ENCODE measurements at regions not wholly inside any gene's neighbourhood (a gene's known extent, or its start where the extent isn't known, plus 50 kb on each side); places are given as distances from the start of the nearest gene placed in this dataset.

DNA sequence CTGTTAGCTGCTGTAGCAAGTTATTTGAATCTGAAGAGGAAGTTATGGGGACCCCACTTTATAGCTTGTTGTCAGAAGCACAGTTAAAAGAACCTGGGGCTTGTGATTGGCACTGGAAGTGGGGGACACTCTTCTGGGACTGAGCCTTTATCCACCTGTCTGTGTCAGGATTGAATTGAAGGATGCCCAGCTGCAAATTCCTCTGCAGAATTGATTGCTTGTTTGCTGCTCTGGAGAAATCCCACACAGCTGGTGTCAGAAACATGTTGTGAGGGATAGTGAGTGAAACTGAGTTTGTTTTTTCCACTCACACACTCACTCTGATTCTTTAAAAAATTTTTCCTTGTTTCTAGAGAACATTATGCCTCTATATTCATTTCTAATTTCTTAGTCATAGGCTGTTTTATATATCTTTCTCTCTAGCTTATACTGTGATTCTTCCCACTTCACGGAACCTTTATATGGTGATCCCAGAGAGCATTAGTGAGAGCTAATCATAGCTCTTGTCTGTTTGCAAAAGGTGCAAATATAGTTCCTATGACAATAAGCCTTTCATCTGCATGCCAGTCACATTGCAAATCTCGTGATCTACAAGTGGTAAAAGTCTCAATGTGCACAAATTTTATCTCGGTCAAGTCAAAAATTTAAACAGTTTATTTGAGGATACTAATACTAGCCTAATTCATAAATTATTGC, 188.5 kb upstream of the EDIL3 start:
- no peak for TF ChIP-seq POLR2A (IDR thresholded peaks at IDR 0.05; ENCODE audit: low read depth, low read length)
- DNase-seq (ENCODE audit: insufficient read length, low spot score) (no peak), FAIRE-seq (no peak)

DNA sequence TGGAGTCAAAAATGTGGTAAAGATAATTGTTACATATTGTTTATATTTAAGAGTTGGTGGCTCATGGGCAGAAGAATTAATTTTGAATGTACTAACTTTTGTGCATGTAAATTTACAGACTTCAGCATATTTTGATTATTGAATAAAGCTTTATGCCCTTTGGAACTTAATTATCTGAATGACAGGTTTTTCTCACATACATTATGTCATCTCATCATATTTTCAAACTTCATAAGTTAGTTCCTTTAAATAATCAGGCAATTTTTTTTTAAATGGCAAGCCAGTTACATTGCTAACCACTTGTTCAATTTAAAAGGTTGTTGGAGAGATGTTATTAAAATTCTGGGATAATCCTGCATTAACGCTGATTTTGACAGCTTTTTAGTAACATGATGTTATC, 184.6 kb upstream of the EDIL3 start:
- no peak for FAIRE-seq
- no peak for TF ChIP-seq POLR2A (IDR thresholded peaks at IDR 0.05; ENCODE audit: low read depth, low read length)

DNA sequence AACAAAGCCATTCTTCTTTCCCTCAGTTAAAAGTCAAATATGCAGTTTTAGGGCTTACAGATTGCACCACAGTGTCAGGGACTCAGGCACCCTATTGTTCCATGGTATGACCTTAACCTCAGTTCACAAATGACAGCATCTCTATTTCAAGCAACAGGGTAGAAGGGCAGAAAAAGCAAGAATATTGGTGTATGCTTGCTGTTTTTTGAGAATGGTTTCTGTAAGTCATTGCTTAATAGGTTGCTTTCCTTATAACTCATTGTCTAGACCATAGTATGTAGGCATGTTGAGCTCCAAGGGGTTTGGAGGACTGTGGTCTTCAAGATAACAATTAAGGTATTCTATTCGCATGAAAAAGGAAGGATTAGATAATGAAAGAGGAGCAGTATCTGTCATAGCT, 183.5 kb upstream of the EDIL3 start:
- TF ChIP-seq POLR2A (IDR thresholded peaks at IDR 0.05; ENCODE audit: low read depth, low read length): no peak
- DNase-seq (ENCODE audit: insufficient read length, low spot score) (no peak), FAIRE-seq (no peak)

More for the DNA sequence above, 184.6 kb upstream of the EDIL3 start:
- no peak for DNase-seq (ENCODE audit: insufficient read length, low spot score)

DNA sequence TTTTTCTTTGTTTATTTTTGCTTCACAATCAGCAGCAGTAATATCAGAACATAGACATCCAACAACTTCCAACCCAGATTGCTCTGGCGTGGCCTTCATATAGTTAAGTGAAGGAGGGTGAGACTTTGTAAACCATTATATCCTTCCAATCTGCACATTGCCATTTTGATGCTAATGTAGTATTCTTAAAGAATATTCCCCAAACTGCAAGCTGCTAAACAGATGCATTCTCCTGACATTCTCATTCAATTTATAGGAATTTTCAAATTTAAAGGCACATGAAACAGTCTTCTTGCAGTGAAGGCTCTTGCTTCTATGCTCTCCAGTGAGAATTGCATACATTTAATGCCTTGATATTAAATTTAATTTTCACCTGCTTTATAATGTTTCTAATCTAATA, 181.2 kb upstream of the EDIL3 start:
- DNase-seq (ENCODE audit: insufficient read length, low spot score) (no peak), FAIRE-seq (no peak)
- TF ChIP-seq POLR2A (IDR thresholded peaks at IDR 0.05; ENCODE audit: low read depth, low read length): no peak

DNA sequence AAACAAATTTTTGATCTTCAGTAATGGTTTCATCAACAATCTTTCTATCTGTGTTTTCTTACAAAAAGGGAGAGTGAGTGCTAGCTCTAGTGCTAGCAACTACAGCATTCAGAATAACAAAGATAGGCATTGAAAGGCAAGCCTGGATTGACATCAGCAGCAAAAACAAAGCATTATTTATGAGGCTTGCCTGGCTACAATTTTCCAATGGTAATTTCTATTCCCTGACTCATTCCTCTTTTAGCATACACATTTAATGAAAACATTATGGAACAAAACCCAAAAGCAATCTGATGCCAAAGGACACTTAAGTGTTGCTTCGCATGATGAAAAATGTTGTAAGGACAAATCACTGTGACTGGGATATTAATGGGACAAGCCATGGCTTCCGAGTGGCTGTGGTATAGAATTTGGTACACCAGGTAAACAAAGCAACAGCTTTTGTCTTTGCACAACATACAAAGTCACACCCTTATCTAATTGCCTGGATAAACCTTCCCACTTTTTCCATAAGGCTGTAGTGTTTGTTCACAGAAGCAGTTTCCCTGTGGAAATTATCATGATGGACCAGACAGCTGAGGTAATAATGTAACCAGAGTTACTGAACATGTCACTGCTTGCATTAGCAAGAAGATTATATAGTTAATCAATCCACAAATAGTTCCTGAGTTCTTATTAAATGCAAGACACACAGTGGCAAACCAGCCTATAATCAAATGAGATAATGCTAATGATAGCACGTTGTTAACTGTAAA, 179.8 kb upstream of the EDIL3 start:
- DNase-seq (ENCODE audit: insufficient read length, low spot score) (no peak), FAIRE-seq (peak; percentile 23)
- no peak for TF ChIP-seq POLR2A (IDR thresholded peaks at IDR 0.05; ENCODE audit: low read depth, low read length)

DNA sequence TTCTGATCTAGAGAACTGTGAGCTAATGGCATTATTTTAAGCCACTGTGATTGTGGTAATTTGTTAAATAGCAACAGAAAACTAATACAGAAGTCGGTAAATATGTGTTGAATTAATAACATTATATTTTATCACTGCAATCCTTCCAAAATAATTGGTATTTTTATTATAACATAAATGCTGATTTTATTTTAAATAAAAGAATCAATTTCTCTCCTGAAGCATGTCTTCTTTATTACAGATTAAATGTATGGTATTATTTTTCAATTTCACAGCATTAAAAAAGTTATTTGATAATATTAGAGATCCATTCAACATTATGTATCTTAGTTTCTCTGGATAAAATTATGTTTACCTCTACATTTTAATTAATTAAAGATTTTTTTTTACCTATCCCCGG, 165.5 kb upstream of the EDIL3 start:
- FAIRE-seq (no peak), DNase-seq (ENCODE audit: insufficient read length, low spot score) (no peak)
- no peak for TF ChIP-seq POLR2A (IDR thresholded peaks at IDR 0.05; ENCODE audit: low read depth, low read length)

DNA sequence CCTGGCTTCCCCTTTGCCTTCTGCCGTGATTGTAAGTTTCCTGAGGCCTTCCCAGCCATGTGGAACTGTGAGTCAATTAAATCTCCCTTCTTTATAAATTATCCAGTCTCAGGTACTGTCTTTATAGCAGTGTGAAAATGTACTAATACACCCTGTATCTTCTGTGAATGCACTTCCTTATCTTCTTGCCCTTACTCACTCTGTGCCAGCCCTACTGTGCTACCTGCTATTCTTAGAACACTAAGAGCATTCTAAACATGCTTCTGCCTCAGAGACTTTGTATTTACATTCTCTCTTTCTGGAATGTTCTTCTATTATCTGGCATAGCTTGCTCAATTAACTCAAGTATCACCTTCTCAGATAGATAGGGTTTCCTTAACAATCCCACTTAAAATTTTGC, 164.4 kb upstream of the EDIL3 start:
- DNase-seq (ENCODE audit: insufficient read length, low spot score) (no peak), FAIRE-seq (no peak)
- TF ChIP-seq POLR2A (IDR thresholded peaks at IDR 0.05; ENCODE audit: low read depth, low read length): no peak

DNA sequence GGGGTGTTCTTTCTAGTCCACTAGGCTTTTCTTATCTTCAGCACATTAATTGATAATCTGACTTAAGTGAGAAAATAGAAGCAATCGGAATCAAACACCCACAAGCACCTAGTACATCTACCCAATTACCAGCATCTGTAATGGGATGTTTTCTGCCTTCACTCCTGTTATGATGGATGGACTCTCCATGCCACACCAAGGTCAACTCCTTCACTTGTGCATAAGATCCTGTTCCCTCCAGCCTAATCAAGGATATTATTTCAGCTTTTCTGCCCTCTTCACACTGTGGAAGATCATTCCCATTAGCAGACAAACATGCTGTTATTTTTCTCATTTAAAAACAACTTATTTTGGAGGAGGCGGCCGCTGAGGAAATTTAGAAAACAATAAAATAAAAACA, 162.0 kb upstream of the EDIL3 start:
- DNase-seq (ENCODE audit: insufficient read length, low spot score) (no peak), FAIRE-seq (no peak)
- no peak for TF ChIP-seq POLR2A (IDR thresholded peaks at IDR 0.05; ENCODE audit: low read depth, low read length)

DNA sequence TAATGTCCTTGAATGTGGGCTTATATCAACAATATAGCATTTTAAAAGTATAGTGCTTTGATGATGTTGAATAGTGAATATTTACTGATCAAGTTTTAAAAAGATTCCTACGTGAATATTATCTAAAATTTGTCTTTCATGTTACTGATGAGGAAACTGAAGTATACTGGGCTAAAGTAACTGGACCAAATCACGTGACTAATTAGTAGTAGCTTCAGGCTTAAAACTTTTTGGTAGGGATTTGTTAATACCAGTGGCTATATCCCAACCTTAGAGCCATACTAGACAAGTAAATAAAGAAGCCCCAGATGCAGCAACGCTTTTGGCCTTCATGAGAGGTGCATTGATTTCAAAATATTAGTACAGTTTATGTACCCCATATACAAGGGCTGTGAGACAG, 152.1 kb upstream of the EDIL3 start:
- no peak for TF ChIP-seq POLR2A (IDR thresholded peaks at IDR 0.05; ENCODE audit: low read depth, low read length)
- no peak for FAIRE-seq

DNA sequence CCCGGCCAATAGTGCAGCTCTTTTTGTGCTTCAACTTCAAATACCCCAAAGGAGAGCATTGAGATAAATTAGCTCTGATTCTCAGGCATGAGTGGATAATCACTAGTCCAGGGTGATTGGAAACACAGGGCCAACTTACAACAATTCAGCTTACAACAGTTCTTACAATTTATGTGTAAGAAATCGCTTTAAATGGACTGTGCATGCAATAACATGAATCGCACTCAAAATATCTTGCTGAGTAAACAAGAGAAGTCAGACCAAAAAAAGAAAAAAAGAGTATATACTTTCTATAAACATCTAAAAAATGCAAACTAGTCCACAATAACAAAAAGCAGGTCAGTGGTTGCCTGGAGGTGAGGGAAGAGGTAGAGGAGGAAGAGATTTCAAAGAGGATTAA, 150.6 kb upstream of the EDIL3 start:
- FAIRE-seq (no peak), DNase-seq (ENCODE audit: insufficient read length, low spot score) (no peak)
- no peak for TF ChIP-seq POLR2A (IDR thresholded peaks at IDR 0.05; ENCODE audit: low read depth, low read length)

More for the DNA sequence above, 152.1 kb upstream of the EDIL3 start:
- DNase-seq (ENCODE audit: insufficient read length, low spot score): no peak

DNA sequence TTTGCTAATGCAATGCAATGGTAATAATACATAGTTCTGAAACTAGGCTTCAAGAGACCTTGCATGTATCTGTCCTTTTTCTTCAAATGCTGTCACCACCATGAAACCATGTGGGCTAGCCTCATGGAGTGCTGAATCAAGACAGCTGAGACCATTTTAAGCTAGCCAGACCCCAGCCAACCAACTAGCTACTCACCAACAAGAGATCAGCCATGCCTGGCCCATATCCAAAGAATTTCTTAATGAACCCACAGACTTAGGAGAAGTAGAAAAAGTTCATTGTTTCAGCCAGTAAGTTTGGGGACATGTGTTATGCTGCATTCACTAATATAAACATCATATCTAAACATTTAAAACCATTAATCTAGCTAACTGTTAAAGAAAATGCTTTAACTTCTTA, 139.8 kb upstream of the EDIL3 start:
- FAIRE-seq: peak; percentile 55

DNA sequence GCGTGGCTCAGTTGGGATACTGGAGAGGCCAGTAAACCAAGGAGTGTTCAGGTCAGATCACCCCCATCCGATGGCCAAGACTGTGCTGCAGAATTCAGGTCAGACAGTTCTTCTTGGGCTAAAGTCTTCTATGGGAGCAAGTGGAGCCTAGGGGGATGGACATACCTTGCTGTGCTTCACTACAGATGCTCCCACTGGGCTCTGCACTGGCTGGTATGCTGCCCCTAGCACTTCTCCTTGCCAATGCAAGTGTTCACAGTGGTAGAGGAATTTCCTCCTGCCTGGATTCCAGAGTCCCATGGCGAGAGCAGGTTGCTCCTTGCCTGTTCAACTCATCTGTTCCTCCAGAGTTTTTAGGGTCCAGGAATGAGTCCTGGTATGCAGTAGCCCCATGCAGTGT, 134.2 kb upstream of the EDIL3 start:
- DNase-seq (ENCODE audit: insufficient read length, low spot score) (no peak), FAIRE-seq (no peak)
- no peak for TF ChIP-seq POLR2A (IDR thresholded peaks at IDR 0.05; ENCODE audit: low read depth, low read length)

More for the DNA sequence above, 139.8 kb upstream of the EDIL3 start:
- no peak for DNase-seq (ENCODE audit: insufficient read length, low spot score)
- no peak for TF ChIP-seq POLR2A (IDR thresholded peaks at IDR 0.05; ENCODE audit: low read depth, low read length)

DNA sequence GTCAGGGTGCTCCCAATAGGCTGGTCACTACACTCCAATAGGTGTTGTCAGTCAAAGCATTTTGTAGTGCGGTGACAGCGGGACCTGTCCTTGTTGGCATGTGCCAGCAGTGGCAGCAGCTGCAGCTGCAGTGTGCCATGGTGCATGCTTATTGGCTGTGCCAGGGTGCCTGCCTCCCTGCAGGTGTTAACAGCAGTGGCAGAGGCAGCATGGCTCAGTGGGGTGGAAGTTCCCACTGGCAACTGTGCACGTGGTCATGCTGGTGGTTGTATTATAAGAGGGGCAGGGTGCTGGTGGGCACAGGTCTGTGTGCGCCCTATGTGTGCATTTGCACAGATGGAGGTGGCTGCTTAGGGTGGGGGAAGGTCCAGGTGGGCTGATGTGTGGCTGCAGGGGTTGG, 133.7 kb upstream of the EDIL3 start:
- no peak for TF ChIP-seq POLR2A (IDR thresholded peaks at IDR 0.05; ENCODE audit: low read depth, low read length)
- FAIRE-seq (no peak), DNase-seq (ENCODE audit: insufficient read length, low spot score) (no peak)

DNA sequence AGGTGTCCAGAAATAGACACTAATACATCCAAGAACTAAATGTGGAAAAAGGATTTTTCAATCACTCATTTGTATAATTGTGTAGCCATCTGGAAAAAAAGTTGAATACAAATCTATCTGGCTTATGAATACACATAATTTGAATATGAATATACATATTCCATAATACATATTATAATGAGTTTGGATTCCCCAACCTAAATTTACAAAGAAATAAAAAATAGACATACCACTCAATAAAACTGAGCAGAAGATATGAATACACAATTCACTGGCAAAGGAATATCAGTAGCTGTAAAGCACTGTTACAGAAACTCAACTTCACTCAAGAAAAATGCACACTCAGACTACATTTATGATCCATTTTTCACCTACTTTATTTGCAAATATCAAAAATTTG, 121.9 kb upstream of the EDIL3 start:
- FAIRE-seq (no peak), DNase-seq (ENCODE audit: insufficient read length, low spot score) (no peak)
- no peak for TF ChIP-seq POLR2A (IDR thresholded peaks at IDR 0.05; ENCODE audit: low read depth, low read length)

DNA sequence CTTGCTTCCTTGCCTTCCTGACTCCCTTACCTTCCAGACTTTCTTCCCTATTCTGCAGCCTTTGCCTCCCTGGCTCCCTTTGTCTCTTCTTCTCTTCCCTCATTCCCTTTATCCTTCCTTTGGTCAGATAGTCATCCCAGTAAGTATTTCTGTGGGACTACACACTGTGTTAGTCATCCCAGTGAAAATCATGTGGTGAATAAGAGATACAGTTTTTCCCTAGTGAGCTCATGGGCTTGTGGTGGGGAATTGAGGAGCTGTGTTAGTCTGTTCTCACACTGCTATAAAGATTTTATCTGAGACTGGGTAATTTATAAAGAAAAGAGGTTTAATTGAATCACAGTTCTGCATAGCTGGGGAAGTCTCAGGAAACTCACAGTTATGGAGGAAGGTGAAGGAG, 109.8 kb upstream of the EDIL3 start:
- DNase-seq (ENCODE audit: insufficient read length, low spot score) (peak; percentile 14), FAIRE-seq (peak; percentile 95)
- no peak for TF ChIP-seq POLR2A (IDR thresholded peaks at IDR 0.05; ENCODE audit: low read depth, low read length)

All from H54 (cell line).